Spleen (tissue), 11 donors: ENCODE measurements at regions not wholly inside any gene's neighbourhood (a gene's known extent, or its start where the extent isn't known, plus 50 kb on each side); places are given as distances from the start of the nearest gene placed in this dataset.

ENCODE experiments used
- DNase-seq: peaks from one replicate; pipeline ENCODE4 v3.0.0-alpha.2; 2020
- H3K27ac ChIP-seq, 8 donors: fragments of 200-600 bp; sonication (generic) in 7 of 8; 1 replicate in 4 of 8; 2 replicates in 4 of 8; pipeline versions ENCODE4 v1.5.0 to v1.8.0; 2016 to 2021; ENCODE audit warnings: inconsistent platforms in 4 of 8, mild to moderate bottlenecking in 4 of 8, moderate library complexity in 1 of 8
- H3K27me3 ChIP-seq, 7 donors: fragments of 200-600 bp; sonication (generic) in 6 of 7; replicated peaks in 1 of 7; 1 replicate in 4 of 7; 2 replicates in 3 of 7; pipeline versions ENCODE4 v1.5.0 to v1.8.0; 2016 to 2021; ENCODE audit warnings: inconsistent platforms in 3 of 7, mild to moderate bottlenecking in 1 of 7
- H3K36me3 ChIP-seq, 6 donors: fragments of 200-600 bp; sonication (generic) in 5 of 6; 1 replicate in 4 of 6; 2 replicates in 2 of 6; pipeline versions ENCODE4 v1.5.0 to v1.8.0; 2016 to 2021; ENCODE audit warnings: inconsistent platforms in 2 of 6
- H3K4me1 ChIP-seq, 6 donors: fragments of 200-600 bp; sonication (generic) in 5 of 6; 1 replicate in 3 of 6; 2 replicates in 3 of 6; pipeline versions ENCODE4 v1.5.0 to v1.8.0; 2016 to 2021; ENCODE audit warnings: inconsistent platforms in 3 of 6
- H3K4me3 ChIP-seq, 8 donors: fragments of 200-600 bp; sonication (generic) in 7 of 8; 1 replicate in 4 of 8; 2 replicates in 4 of 8; pipeline versions ENCODE4 v1.5.0 to v1.8.0; 2016 to 2021; ENCODE audit warnings: inconsistent platforms in 4 of 8, mild to moderate bottlenecking in 4 of 8, moderate library complexity in 2 of 8
- H3K9me3 ChIP-seq, 8 donors: fragments of 200-600 bp; sonication (generic) in 7 of 8; 1 replicate in 4 of 8; 2 replicates in 4 of 8; pipeline versions ENCODE4 v1.5.0 to v1.8.0; 2016 to 2021; ENCODE audit warnings: inconsistent platforms in 4 of 8
- POLR2A ChIP-seq, 3 donors: fragments of 450-650 bp; IDR thresholded peaks; one replicate each; pipeline ENCODE4 v1.5.1; 2017; ENCODE audit warnings: antibody characterized with exemption in 3 of 3, mild to moderate bottlenecking in 1 of 3
- POLR2AphosphoS5 ChIP-seq, 3 donors: sonication (generic); formaldehyde crosslinking; IDR thresholded peaks; one replicate each; pipeline ENCODE4 v1.5.1; 2017; ENCODE audit warnings: antibody characterized with exemption in 3 of 3
- WGBS, 5 donors: extraction: QIAGEN DNeasy Blood & Tissue Kit in 3 of 5; methylation state at CpG; one replicate each; pipeline versions ENCODE4 v1.1.5 to v1.1.7; 2013 to 2018; 5-methylcytosine and 5-hydroxymethylcytosine counted together
- intact Hi-C: fragments of 100-400 bp; cut with DNase I; formaldehyde crosslinking; loops from one replicate; pipeline ENCODE4 v1.15.0; 2023; ENCODE audit warnings: low total_unique reads
- TF ChIP-seq, protein P1 (sequence below), 11 experiments: fragments of 200-600 bp in 7 of 11; fragments of 450-650 bp in 4 of 11; sonication (generic) in 4 of 11; IDR thresholded peaks in 8 of 11; conservative IDR thresholded peaks in 3 of 11; 1 replicate in 7 of 11; 2 replicates in 4 of 11; pipeline versions ENCODE4 v1.4.0 to v1.8.0; 2016 to 2021; ENCODE audit warnings: antibody characterized with exemption in 11 of 11, inconsistent platforms in 4 of 11, mild to moderate bottlenecking in 1 of 11
- donor health status: healthy with polysubstance abuse.
- donor health status: DM: no; HTN: no; CAD: no; lungs with moderate emphysema.
- donor health status: DM: no; HTN: no; CAD: no.
- donor health status: Bipolar disorder and iron deficiency.
- donor health status: healthy.
- donor health status: DM: no; HTN: no; CAD: no.
- donor health status: DM: yes; HTN: yes; CAD: no.

DNA sequence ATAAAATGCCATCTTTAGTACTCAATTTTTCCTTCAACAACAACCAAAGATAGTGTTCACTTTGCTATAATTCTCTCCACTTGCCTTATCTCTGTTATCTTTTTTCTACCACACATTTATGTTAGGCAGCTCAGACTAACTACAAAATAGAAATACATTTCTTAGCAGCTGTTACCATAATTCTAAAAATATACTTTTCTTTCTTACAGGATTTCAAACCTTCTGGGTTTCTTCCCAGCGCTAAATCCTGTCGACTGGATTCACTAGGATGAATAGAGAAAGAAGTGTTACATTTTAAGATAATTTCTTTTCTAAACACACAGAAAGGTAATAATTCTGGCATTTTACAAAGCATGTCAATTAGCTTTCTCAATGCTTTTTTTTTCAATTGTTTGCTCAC lies 105.5 kb upstream of the GK2 start:
- Histone ChIP-seq H3K9me3 (no peaks in the 10 kb centered on the region), H3K27me3 (peaks cover 0 to 5% (median 0%) of the 10 kb centered on the region in 7 donors), H3K36me3 (no peaks in the 10 kb centered on the region), H3K4me1 (no peaks in the 10 kb centered on the region), H3K27ac (no peak overlapping the region), H3K4me3 (no peak overlapping the region)
- WGBS, 5 donors, result 86 to 96% (median 95%) methylated on average over 2 of the region's 2 CpGs
- no peak for TF ChIP-seq POLR2A (IDR thresholded peaks at IDR 0.05)
- TF ChIP-seq, protein P1, sequence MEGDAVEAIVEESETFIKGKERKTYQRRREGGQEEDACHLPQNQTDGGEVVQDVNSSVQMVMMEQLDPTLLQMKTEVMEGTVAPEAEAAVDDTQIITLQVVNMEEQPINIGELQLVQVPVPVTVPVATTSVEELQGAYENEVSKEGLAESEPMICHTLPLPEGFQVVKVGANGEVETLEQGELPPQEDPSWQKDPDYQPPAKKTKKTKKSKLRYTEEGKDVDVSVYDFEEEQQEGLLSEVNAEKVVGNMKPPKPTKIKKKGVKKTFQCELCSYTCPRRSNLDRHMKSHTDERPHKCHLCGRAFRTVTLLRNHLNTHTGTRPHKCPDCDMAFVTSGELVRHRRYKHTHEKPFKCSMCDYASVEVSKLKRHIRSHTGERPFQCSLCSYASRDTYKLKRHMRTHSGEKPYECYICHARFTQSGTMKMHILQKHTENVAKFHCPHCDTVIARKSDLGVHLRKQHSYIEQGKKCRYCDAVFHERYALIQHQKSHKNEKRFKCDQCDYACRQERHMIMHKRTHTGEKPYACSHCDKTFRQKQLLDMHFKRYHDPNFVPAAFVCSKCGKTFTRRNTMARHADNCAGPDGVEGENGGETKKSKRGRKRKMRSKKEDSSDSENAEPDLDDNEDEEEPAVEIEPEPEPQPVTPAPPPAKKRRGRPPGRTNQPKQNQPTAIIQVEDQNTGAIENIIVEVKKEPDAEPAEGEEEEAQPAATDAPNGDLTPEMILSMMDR (IDR thresholded peaks at IDR 0.05 in 8 of 11, conservative IDR thresholded peaks at IDR 0.05 in 3 of 11), result no peak
- no peak for TF ChIP-seq POLR2AphosphoS5 (IDR thresholded peaks at IDR 0.05)
- no peak for DNase-seq
- intact Hi-C loops, result no loop called here

GRCh38 chr4:79512363-79512762 lies 104.3 kb upstream of the GK2 start:
- DNase-seq, result no peak
- Histone ChIP-seq H3K27me3 (peaks cover 0 to 5% (median 0%) of the 10 kb centered on the region in 7 donors), H3K36me3 (no peaks in the 10 kb centered on the region), H3K4me3 (no peak overlapping the region), H3K9me3 (no peaks in the 10 kb centered on the region), H3K4me1 (no peaks in the 10 kb centered on the region), H3K27ac (no peak overlapping the region)
- no peak for TF ChIP-seq POLR2A (IDR thresholded peaks at IDR 0.05)
- TF ChIP-seq, protein P1 (IDR thresholded peaks at IDR 0.05 in 8 of 11, conservative IDR thresholded peaks at IDR 0.05 in 3 of 11), result no peak
- no peak for TF ChIP-seq POLR2AphosphoS5 (IDR thresholded peaks at IDR 0.05)
- intact Hi-C loops, result no loop called here

- no peaks in the 10 kb centered on the region for H3K4me1 ChIP-seq
- no peak for DNase-seq
- intact Hi-C loops, result no loop called here
- H3K27me3 ChIP-seq, result no peaks in the 10 kb centered on the region
- no peak overlapping the region for H3K4me3 ChIP-seq
- no peaks in the 10 kb centered on the region for H3K9me3 ChIP-seq
- TF ChIP-seq POLR2AphosphoS5 (IDR thresholded peaks at IDR 0.05) (no peak), POLR2A (IDR thresholded peaks at IDR 0.05) (no peak)
- TF ChIP-seq, protein P1 (IDR thresholded peaks at IDR 0.05 in 8 of 11, conservative IDR thresholded peaks at IDR 0.05 in 3 of 11), result no peak
- no peaks in the 10 kb centered on the region for H3K36me3 ChIP-seq
- no peak overlapping the region for H3K27ac ChIP-seq
These were observed 94.1 kb upstream of the GK2 start for GRCh38 chr4:79502081-79502480.

- 61 to 81% (median 65%) methylated on average over 1 of the region's 1 CpG for WGBS, 5 donors
- Histone ChIP-seq H3K4me1 (no peaks in the 10 kb centered on the region), H3K27ac (no peak overlapping the region), H3K4me3 (no peak overlapping the region), H3K36me3 (no peaks in the 10 kb centered on the region), H3K9me3 (no peaks in the 10 kb centered on the region), H3K27me3 (no peaks in the 10 kb centered on the region)
- no peak for TF ChIP-seq POLR2AphosphoS5 (IDR thresholded peaks at IDR 0.05)
- intact Hi-C loops, result no loop called here
- DNase-seq, result no peak
These were observed 90.3 kb upstream of the GK2 start for GRCh38 chr4:79498282-79498681.

- intact Hi-C loops, result no loop called here
- H3K36me3 ChIP-seq, result no peaks in the 10 kb centered on the region
- no peaks in the 10 kb centered on the region for H3K27me3 ChIP-seq
- H3K4me3 ChIP-seq, result no peak overlapping the region
- WGBS, 5 donors, result 84 to 90% (median 88%) methylated on average over 1 of the region's 1 CpG
- no peak for DNase-seq
- no peaks in the 10 kb centered on the region for H3K9me3 ChIP-seq
- H3K4me1 ChIP-seq, result no peaks in the 10 kb centered on the region
- H3K27ac ChIP-seq, result no peak overlapping the region
- no peak for TF ChIP-seq POLR2AphosphoS5 (IDR thresholded peaks at IDR 0.05)
- TF ChIP-seq, protein P1 (IDR thresholded peaks at IDR 0.05 in 8 of 11, conservative IDR thresholded peaks at IDR 0.05 in 3 of 11), result no peak
- no peak for TF ChIP-seq POLR2A (IDR thresholded peaks at IDR 0.05)
These were observed 89.0 kb upstream of the GK2 start for GRCh38 chr4:79497001-79497400.
